Renal cortex interstitium (tissue), 11 donors: ENCODE measurements at regions not wholly inside any gene's neighbourhood (a gene's known extent, or its start where the extent isn't known, plus 50 kb on each side); places are given as distances from the start of the nearest gene placed in this dataset.

Source experiments
- DNase-seq, 11 donors: peaks; one replicate each; pipeline ENCODE4 v3.0.0-alpha.2; 2013; ENCODE audit warnings: low read depth in 9 of 11, low spot score in 4 of 11; ENCODE audit errors: extremely low read depth in 1 of 11

- DNase-seq = no peak
These were observed 167.2 kb downstream of the TRIM29 start for GRCh38 chr11:119970555-119971304.

- no peak for DNase-seq
These were observed 173.5 kb downstream of the TRIM29 start for GRCh38 chr11:119964136-119965025.

GRCh38 chr11:119957951-119958350 lies 180.0 kb downstream of the TRIM29 start:
- no peak for DNase-seq

GRCh38 chr11:119952441-119952840 lies 185.5 kb downstream of the TRIM29 start:
- no peak for DNase-seq

GRCh38 chr11:119943298-119943655 lies 194.6 kb downstream of the TRIM29 start:
- DNase-seq = no peak

GRCh38 chr11:119942583-119943297 lies 195.2 kb downstream of the TRIM29 start:
- no peak for DNase-seq

GRCh38 chr11:119941636-119942411 lies 196.1 kb downstream of the TRIM29 start:
- DNase-seq = no peak

GRCh38 chr11:119941171-119941570 lies 196.7 kb downstream of the TRIM29 start:
- no peak for DNase-seq

GRCh38 chr11:119940401-119940976 lies 197.4 kb downstream of the TRIM29 start:
- DNase-seq = no peak

- no peak for DNase-seq
These were observed 200.5 kb downstream of the TRIM29 start for GRCh38 chr11:119937412-119937811.

- no peak for DNase-seq
These were observed 201.5 kb downstream of the TRIM29 start for GRCh38 chr11:119936426-119936825.

GRCh38 chr11:119935349-119935925 lies 202.5 kb downstream of the TRIM29 start:
- no peak for DNase-seq

- no peak for DNase-seq
These were observed 203.0 kb downstream of the TRIM29 start for GRCh38 chr11:119934866-119935265.

GRCh38 chr11:119934267-119934666 lies 203.6 kb downstream of the TRIM29 start:
- DNase-seq = no peak

GRCh38 chr11:119933584-119933983 lies 204.3 kb downstream of the TRIM29 start:
- DNase-seq = no peak

- peak in 2 of 11 donors; percentile 7 to 14 for DNase-seq
These were observed 204.0 kb upstream of the NECTIN1 start for GRCh38 chr11:119932828-119933562.

GRCh38 chr11:119928047-119928446 lies 199.0 kb upstream of the NECTIN1 start:
- DNase-seq = no peak

- DNase-seq = no peak
These were observed 195.0 kb upstream of the NECTIN1 start for GRCh38 chr11:119924017-119924416.
